Vagina (tissue), 2 donors: ENCODE measurements at regions not wholly inside any gene's neighbourhood (a gene's known extent, or its start where the extent isn't known, plus 50 kb on each side); places are given as distances from the start of the nearest gene placed in this dataset.

Experiments used
- POLR2A ChIP-seq, 2 donors: fragments of 450-650 bp; IDR thresholded peaks; one replicate each; pipeline ENCODE4 v1.6.1; 2017; ENCODE audit warnings: antibody characterized with exemption in 2 of 2, mild to moderate bottlenecking in 2 of 2, moderate library complexity in 2 of 2
- TF ChIP-seq, protein P1 (sequence below), 3 experiments: fragments of 450-650 bp in 2 of 3; fragments of 200-600 bp in 1 of 3; sonication (generic) in 1 of 3; IDR thresholded peaks; one replicate each; pipeline ENCODE4 v1.5.1; 2017 to 2019; ENCODE audit warnings: antibody characterized with exemption in 3 of 3, mild to moderate bottlenecking in 2 of 3, moderate library complexity in 2 of 3

- no peak for TF ChIP-seq POLR2A (IDR thresholded peaks at IDR 0.05)
- TF ChIP-seq, protein P1, sequence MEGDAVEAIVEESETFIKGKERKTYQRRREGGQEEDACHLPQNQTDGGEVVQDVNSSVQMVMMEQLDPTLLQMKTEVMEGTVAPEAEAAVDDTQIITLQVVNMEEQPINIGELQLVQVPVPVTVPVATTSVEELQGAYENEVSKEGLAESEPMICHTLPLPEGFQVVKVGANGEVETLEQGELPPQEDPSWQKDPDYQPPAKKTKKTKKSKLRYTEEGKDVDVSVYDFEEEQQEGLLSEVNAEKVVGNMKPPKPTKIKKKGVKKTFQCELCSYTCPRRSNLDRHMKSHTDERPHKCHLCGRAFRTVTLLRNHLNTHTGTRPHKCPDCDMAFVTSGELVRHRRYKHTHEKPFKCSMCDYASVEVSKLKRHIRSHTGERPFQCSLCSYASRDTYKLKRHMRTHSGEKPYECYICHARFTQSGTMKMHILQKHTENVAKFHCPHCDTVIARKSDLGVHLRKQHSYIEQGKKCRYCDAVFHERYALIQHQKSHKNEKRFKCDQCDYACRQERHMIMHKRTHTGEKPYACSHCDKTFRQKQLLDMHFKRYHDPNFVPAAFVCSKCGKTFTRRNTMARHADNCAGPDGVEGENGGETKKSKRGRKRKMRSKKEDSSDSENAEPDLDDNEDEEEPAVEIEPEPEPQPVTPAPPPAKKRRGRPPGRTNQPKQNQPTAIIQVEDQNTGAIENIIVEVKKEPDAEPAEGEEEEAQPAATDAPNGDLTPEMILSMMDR (IDR thresholded peaks at IDR 0.05): no peak
These were observed 119.2 kb downstream of the CARTPT start for GRCh38 chr5:71838286-71838685.
